OCI-LY7 (cell line): ENCODE measurements at regions not wholly inside any gene's neighbourhood (a gene's known extent, or its start where the extent isn't known, plus 50 kb on each side); places are given as distances from the start of the nearest gene placed in this dataset.

ENCODE experiments used
- BruUV-seq: library from RNA; stranded (reverse); fragments of 400-500 nt; replicated peaks from 2 replicates; lab custom pipeline; 2021; lab: Mats Ljungman, UMichigan
- CTCF ChIA-PET: fragments of 300-600 bp; sonication (Branson Sonifier 250); formaldehyde crosslinking; loops from one replicate; lab custom pipeline; 2022; ENCODE audit warnings: antibody characterized with exemption; ENCODE audit not compliant: unreplicated experiment; lab: Charles Lee
- POLR2A ChIA-PET: fragments of 300-600 bp; sonication (Branson Sonifier 250); formaldehyde crosslinking; loops from one replicate; lab custom pipeline; 2022; ENCODE audit warnings: antibody characterized with exemption; lab: Charles Lee
- DNase-seq: peaks from one replicate; pipeline ENCODE4 v3.0.0-alpha.2; 2015; ENCODE audit warnings: low spot score
- H2AFZ ChIP-seq: fragments of 200-600 bp; sonication (generic), shearing (Covaris generic); 2 replicates; pipeline ENCODE4 v1.6.1; 2014; ENCODE audit warnings: mild to moderate bottlenecking, antibody characterized with exemption, low read length, moderate library complexity
- H3K27ac ChIP-seq: fragments of 200-600 bp; sonication (generic); 2 replicates; pipeline ENCODE4 v1.5.1; 2014; ENCODE audit warnings: mixed run types, low read depth, mild to moderate bottlenecking, moderate library complexity, low read length, inconsistent platforms; ENCODE audit not compliant: poor library complexity, severe bottlenecking
- H3K36me3 ChIP-seq: fragments of 200-600 bp; sonication (generic); 2 replicates; pipeline ENCODE4 v1.6.1; 2014; ENCODE audit warnings: mild to moderate bottlenecking, antibody characterized with exemption, low read length, moderate library complexity, mixed read lengths; ENCODE audit not compliant: insufficient read depth
- H3K4me1 ChIP-seq: fragments of 200-600 bp; sonication (generic); 2 replicates; pipeline ENCODE4 v1.5.1; 2014; ENCODE audit warnings: mild to moderate bottlenecking, low read length; ENCODE audit not compliant: insufficient read depth, poor library complexity, severe bottlenecking
- H3K4me2 ChIP-seq: fragments of 200-600 bp; sonication (generic); 2 replicates; pipeline ENCODE4 v1.6.1; 2014; ENCODE audit warnings: mild to moderate bottlenecking, low read length
- H3K4me3 ChIP-seq: fragments of 200-600 bp; sonication (generic); 2 replicates; pipeline ENCODE4 v1.5.1; 2014; ENCODE audit warnings: mild to moderate bottlenecking, low read depth, low read length; ENCODE audit not compliant: poor library complexity, severe bottlenecking
- H3K79me2 ChIP-seq: fragments of 200-600 bp; sonication (generic); 2 replicates; pipeline ENCODE4 v1.6.1; 2016; ENCODE audit warnings: low read depth, mild to moderate bottlenecking, low read length, moderate library complexity, mixed read lengths; ENCODE audit not compliant: insufficient read depth
- H3K9me2 ChIP-seq: fragments of 200-600 bp; sonication (generic); 2 replicates; pipeline ENCODE4 v1.6.1; 2016; ENCODE audit warnings: mild to moderate bottlenecking, low read length, mixed read lengths; ENCODE audit not compliant: insufficient read depth
- H3K9me3 ChIP-seq: fragments of 200-600 bp; sonication (generic); 2 replicates; pipeline ENCODE4 v1.6.1; 2014; ENCODE audit warnings: mild to moderate bottlenecking, mixed run types, low read length, mixed read lengths
- H4K20me1 ChIP-seq: fragments of 200-600 bp; sonication (generic); 2 replicates; pipeline ENCODE4 v1.6.1; 2014; ENCODE audit warnings: mild to moderate bottlenecking, antibody characterized with exemption, low read length, moderate library complexity, mixed read lengths; ENCODE audit not compliant: insufficient read depth
- EZH2phosphoT487 ChIP-seq: fragments of 200-600 bp; sonication (generic); IDR thresholded peaks from 2 replicates; pipeline ENCODE4 v1.6.1; 2018; ENCODE audit warnings: low read depth, borderline replicate concordance, mild to moderate bottlenecking, mixed run types, antibody characterized with exemption, low read length, moderate library complexity, mixed read lengths
- intact Hi-C: fragments of 100-400 bp; cut with micrococcal nuclease; formaldehyde crosslinking; loops from one replicate; pipeline ENCODE4 v1.10.0; 2022; ENCODE audit not compliant: unreplicated experiment
- TF ChIP-seq, protein P1 (sequence below): fragments of 200-600 bp; sonication (generic); conservative IDR thresholded peaks from 2 replicates; pipeline ENCODE4 v1.5.1; 2014; ENCODE audit warnings: mild to moderate bottlenecking, antibody characterized with exemption, low read length, moderate library complexity, mixed read lengths

DNA sequence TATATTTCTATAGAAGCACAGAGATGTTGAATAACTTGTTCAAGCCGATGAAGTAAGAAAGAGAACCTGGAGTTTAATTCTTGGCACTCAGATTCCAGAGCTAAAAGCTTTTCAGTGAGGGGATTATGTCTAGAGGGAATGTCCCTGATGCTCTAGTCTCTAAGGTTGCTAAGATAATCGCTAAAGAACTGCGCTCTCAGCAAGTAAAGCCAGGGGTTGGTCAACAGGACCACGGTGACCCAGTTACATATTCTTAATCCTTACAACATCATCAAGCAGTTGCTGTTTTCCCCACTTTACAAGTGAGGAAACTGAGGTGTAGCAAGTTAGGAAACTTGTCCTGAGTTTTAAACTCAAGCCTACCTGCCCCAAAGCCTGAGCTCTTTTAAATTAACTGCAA is 110.8 kb downstream of the DAD1 start:
- H3K79me2 ChIP-seq, result peaks cover 5% of the 10 kb centered on the region; the same call in 1 of the 2 replicates
- peak overlapping the region; percentile 53 for H3K4me3 ChIP-seq
- ChIA-PET POLR2A (interaction anchor here (0.6 to 8.2 kb wide), 22 partner anchors 10 to 94 kb away, joined by 3 to 55 read pairs (median 4); no protein-coding TSS in a partner anchor), CTCF (interaction anchor here (1.0 to 2.4 kb wide), 6 partner anchors 11 to 92 kb away, joined by 4 to 10 read pairs (median 6); no protein-coding TSS in a partner anchor)
- BruUV-seq, result no TSS peak
- H2AFZ ChIP-seq, result peak overlapping the region; percentile 68; the same call in 1 of the 2 replicates
- H4K20me1 ChIP-seq, result no peaks in the 10 kb centered on the region
- peak overlapping the region; percentile 82 for H3K4me2 ChIP-seq
- peak overlapping the region; percentile 81 for H3K27ac ChIP-seq
- intact Hi-C loops, result loop anchor here (10.0 kb wide), 2 partner anchors 177 to 193 kb away; no protein-coding TSS in a partner anchor
- no peaks in the 10 kb centered on the region for H3K9me2 ChIP-seq
- no peaks in the 10 kb centered on the region for H3K9me3 ChIP-seq
- H3K4me1 ChIP-seq, result peaks cover 100% of the 10 kb centered on the region
- H3K36me3 ChIP-seq, result no peaks in the 10 kb centered on the region
- DNase-seq, result no peak
- TF ChIP-seq, protein P1, sequence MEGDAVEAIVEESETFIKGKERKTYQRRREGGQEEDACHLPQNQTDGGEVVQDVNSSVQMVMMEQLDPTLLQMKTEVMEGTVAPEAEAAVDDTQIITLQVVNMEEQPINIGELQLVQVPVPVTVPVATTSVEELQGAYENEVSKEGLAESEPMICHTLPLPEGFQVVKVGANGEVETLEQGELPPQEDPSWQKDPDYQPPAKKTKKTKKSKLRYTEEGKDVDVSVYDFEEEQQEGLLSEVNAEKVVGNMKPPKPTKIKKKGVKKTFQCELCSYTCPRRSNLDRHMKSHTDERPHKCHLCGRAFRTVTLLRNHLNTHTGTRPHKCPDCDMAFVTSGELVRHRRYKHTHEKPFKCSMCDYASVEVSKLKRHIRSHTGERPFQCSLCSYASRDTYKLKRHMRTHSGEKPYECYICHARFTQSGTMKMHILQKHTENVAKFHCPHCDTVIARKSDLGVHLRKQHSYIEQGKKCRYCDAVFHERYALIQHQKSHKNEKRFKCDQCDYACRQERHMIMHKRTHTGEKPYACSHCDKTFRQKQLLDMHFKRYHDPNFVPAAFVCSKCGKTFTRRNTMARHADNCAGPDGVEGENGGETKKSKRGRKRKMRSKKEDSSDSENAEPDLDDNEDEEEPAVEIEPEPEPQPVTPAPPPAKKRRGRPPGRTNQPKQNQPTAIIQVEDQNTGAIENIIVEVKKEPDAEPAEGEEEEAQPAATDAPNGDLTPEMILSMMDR, result no peak
- TF ChIP-seq EZH2phosphoT487, result no peak

GRCh38 chr14:22477569-22478194 is 111.3 kb downstream of the DAD1 start:
- DNase-seq, result peak; percentile 39
- peak overlapping the region; percentile 59; the same call in 1 of the 2 replicates for H2AFZ ChIP-seq
- TF ChIP-seq, protein P1, result no peak
- no peak for TF ChIP-seq EZH2phosphoT487
- H3K79me2 ChIP-seq, result peaks cover 5% of the 10 kb centered on the region; the same call in 1 of the 2 replicates
- H3K9me3 ChIP-seq, result no peaks in the 10 kb centered on the region
- H3K4me3 ChIP-seq, result peak overlapping the region; percentile 37
- CTCF ChIA-PET, result interaction anchor here (0.8 to 2.0 kb wide), 5 partner anchors 10 to 93 kb away, joined by 3 to 10 read pairs (median 4); no protein-coding TSS in a partner anchor
- H3K9me2 ChIP-seq, result no peaks in the 10 kb centered on the region
- intact Hi-C loops, result loop anchor here (10.0 kb wide), 2 partner anchors 177 to 193 kb away; no protein-coding TSS in a partner anchor
- no peaks in the 10 kb centered on the region for H3K36me3 ChIP-seq
- POLR2A ChIA-PET, result interaction anchor here (0.5 to 8.2 kb wide), 28 partner anchors 11 to 414 kb away, joined by 3 to 55 read pairs (median 4); partner anchors contain the start of gene OR6J1
- H3K4me2 ChIP-seq, result peak overlapping the region; percentile 82
- BruUV-seq, result no TSS peak
- H3K4me1 ChIP-seq, result peaks cover 100% of the 10 kb centered on the region
- H3K27ac ChIP-seq, result peak overlapping the region; percentile 81
- no peaks in the 10 kb centered on the region for H4K20me1 ChIP-seq
